Liver (tissue), 8 donors: ENCODE measurements at regions not wholly inside any gene's neighbourhood (a gene's known extent, or its start where the extent isn't known, plus 50 kb on each side); places are given as distances from the start of the nearest gene placed in this dataset.

Experiments
- DNase-seq: peaks from one replicate; pipeline ENCODE4 v3.0.0-alpha.2; 2017; ENCODE audit warnings: low spot score
- H3K27ac ChIP-seq, 2 donors: one replicate each; pipeline ENCODE4 v1.7.0; 2013; ENCODE audit warnings: inconsistent platforms in 2 of 2, low read length in 2 of 2, control low read depth in 1 of 2, low read depth in 1 of 2, mild to moderate bottlenecking in 1 of 2
- H3K27me3 ChIP-seq, 4 donors: one replicate each; pipeline versions ENCODE4 v1.6.1 to v1.7.0; 2013; ENCODE audit warnings: low read length in 3 of 4, inconsistent platforms in 1 of 4, mild to moderate bottlenecking in 1 of 4, moderate library complexity in 1 of 4; ENCODE audit not compliant: control insufficient read depth in 4 of 4, insufficient read depth in 4 of 4
- H3K36me3 ChIP-seq, 4 donors: one replicate each; pipeline versions ENCODE4 v1.6.1 to v1.7.0; 2013; ENCODE audit warnings: low read length in 3 of 4, mild to moderate bottlenecking in 3 of 4, low read depth in 1 of 4, moderate library complexity in 1 of 4; ENCODE audit not compliant: control insufficient read depth in 4 of 4, insufficient read depth in 3 of 4
- H3K4me1 ChIP-seq, 4 donors: one replicate each; pipeline versions ENCODE4 v1.6.1 to v1.7.0; 2013; ENCODE audit warnings: low read length in 3 of 4, mild to moderate bottlenecking in 3 of 4, moderate library complexity in 1 of 4; ENCODE audit not compliant: control insufficient read depth in 4 of 4, insufficient read depth in 4 of 4
- H3K4me3 ChIP-seq, 3 donors: one replicate each; pipeline versions ENCODE4 v1.6.1 to v1.7.0; 2013; ENCODE audit warnings: low read length in 3 of 3, control low read depth in 1 of 3, low read depth in 1 of 3, mild to moderate bottlenecking in 1 of 3
- H3K9ac ChIP-seq, 2 donors: one replicate each; pipeline ENCODE4 v1.7.0; 2013; ENCODE audit warnings: low read length in 2 of 2, mild to moderate bottlenecking in 2 of 2, moderate library complexity in 2 of 2, control low read depth in 1 of 2, low read depth in 1 of 2
- H3K9me3 ChIP-seq, 4 donors: one replicate each; pipeline versions ENCODE4 v1.6.1 to v1.7.0; 2013; ENCODE audit warnings: low read length in 3 of 4; ENCODE audit not compliant: control insufficient read depth in 4 of 4
- CTCF ChIP-seq: fragments of 150-350 bp; IDR thresholded peaks from 2 replicates; pipeline ENCODE4 v1.5.1; 2017; ENCODE audit warnings: improper control_type of control experiment, low read depth, low read length; ENCODE audit not compliant: missing input control
- EGR1 ChIP-seq, 2 donors: IDR thresholded peaks; 2 replicates each; pipeline ENCODE4 v1.6.1; 2016 to 2018; ENCODE audit warnings: antibody characterized with exemption in 2 of 2, low read depth in 2 of 2
- FOXA1 ChIP-seq: IDR thresholded peaks from 2 replicates; pipeline ENCODE4 v1.6.1; 2016; ENCODE audit warnings: antibody characterized with exemption
- FOXA2 ChIP-seq: IDR thresholded peaks from 2 replicates; pipeline ENCODE4 v1.6.1; 2016; ENCODE audit warnings: antibody characterized with exemption
- GABPA ChIP-seq, 2 donors: IDR thresholded peaks in 1 of 2; conservative IDR thresholded peaks in 1 of 2; 2 replicates each; pipeline ENCODE4 v1.6.1; 2016; ENCODE audit warnings: antibody characterized with exemption in 2 of 2, mild to moderate bottlenecking in 1 of 2, moderate library complexity in 1 of 2
- HNF4A ChIP-seq, 2 donors: conservative IDR thresholded peaks; 2 replicates each; pipeline ENCODE4 v1.6.1; 2016; ENCODE audit warnings: antibody characterized with exemption in 2 of 2, mild to moderate bottlenecking in 2 of 2
- HNF4G ChIP-seq: IDR thresholded peaks from 2 replicates; pipeline ENCODE4 v1.6.1; 2016; ENCODE audit warnings: antibody characterized with exemption
- JUND ChIP-seq, 2 donors: IDR thresholded peaks; 2 replicates each; pipeline ENCODE4 v1.6.1; 2016; ENCODE audit warnings: antibody characterized with exemption in 2 of 2
- MAX ChIP-seq: IDR thresholded peaks from 2 replicates; pipeline ENCODE4 v1.6.1; 2016; ENCODE audit warnings: antibody characterized with exemption
- RAD21 ChIP-seq, 2 donors: IDR thresholded peaks; 2 replicates each; pipeline ENCODE4 v1.6.1; 2016; ENCODE audit warnings: antibody characterized with exemption in 2 of 2, mild to moderate bottlenecking in 2 of 2
- RXRA ChIP-seq, 2 donors: IDR thresholded peaks; 2 replicates each; pipeline ENCODE4 v1.6.1; 2017 to 2018; ENCODE audit warnings: antibody characterized with exemption in 2 of 2, mild to moderate bottlenecking in 1 of 2
- SP1 ChIP-seq: IDR thresholded peaks from 2 replicates; pipeline ENCODE4 v1.6.1; 2018; ENCODE audit warnings: antibody characterized with exemption, mild to moderate bottlenecking
- TAF1 ChIP-seq: conservative IDR thresholded peaks from 2 replicates; pipeline ENCODE4 v1.6.1; 2016; ENCODE audit warnings: antibody characterized with exemption, mild to moderate bottlenecking
- YY1 ChIP-seq: IDR thresholded peaks from 2 replicates; pipeline ENCODE4 v1.6.1; 2016; ENCODE audit warnings: antibody characterized with exemption, mild to moderate bottlenecking
- ZBTB33 ChIP-seq: IDR thresholded peaks from 2 replicates; pipeline ENCODE4 v1.6.1; 2016; ENCODE audit warnings: antibody characterized with exemption
- WGBS: extraction: QIAGEN DNeasy Blood & Tissue Kit; methylation state at CpG from one replicate; pipeline ENCODE4 v1.1.7; 2013; 5-methylcytosine and 5-hydroxymethylcytosine counted together
- TF ChIP-seq, protein P1 (sequence below): IDR thresholded peaks from 2 replicates; pipeline ENCODE4 v1.6.1; 2016; ENCODE audit warnings: antibody characterized with exemption, mild to moderate bottlenecking
- donor health status: healthy.
- donor health status: healthy.
- donor health status: healthy.
- donor health status: healthy.
- donor health status: healthy.

DNA sequence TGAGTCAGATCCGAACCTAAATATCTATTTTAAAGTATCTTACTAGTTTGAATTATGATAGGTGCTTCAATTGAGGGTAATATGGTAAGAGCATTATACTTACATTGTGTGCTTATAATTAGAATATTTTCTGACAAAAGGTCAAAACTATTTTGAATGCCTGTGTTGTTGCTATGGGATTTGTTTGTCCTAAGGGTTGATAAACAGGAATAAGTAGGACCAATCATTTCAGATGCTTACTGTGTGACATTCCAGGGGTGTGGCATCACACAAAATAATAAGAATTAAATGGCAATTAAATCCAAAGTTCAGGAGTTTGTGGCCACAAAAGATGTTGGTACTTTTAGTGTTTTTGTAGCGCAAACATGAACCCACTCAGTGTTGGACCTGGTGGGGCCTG is 256.2 kb upstream of the DDHD1 start:
- Histone ChIP-seq H3K9me3 (no peaks in the 10 kb centered on the region), H3K9ac (no peak overlapping the region), H3K36me3 (no peaks in the 10 kb centered on the region), H3K27ac (no peak overlapping the region), H3K4me1 (no peaks in the 10 kb centered on the region), H3K4me3 (no peak overlapping the region), H3K27me3 (no peaks in the 10 kb centered on the region)
- no peak for DNase-seq
- WGBS = 86% methylated on average over 2 of the region's 2 CpGs
- no peak for TF ChIP-seq FOXA2
- no peak for TF ChIP-seq RXRA (IDR thresholded peaks at IDR 0.05)
- TF ChIP-seq SP1 = no peak
- no peak for TF ChIP-seq HNF4A (conservative IDR thresholded peaks at IDR 0.05)
- no peak for TF ChIP-seq ZBTB33
- no peak for TF ChIP-seq JUND (IDR thresholded peaks at IDR 0.05)
- TF ChIP-seq GABPA (IDR thresholded peaks at IDR 0.05 in 1 of 2, conservative IDR thresholded peaks at IDR 0.05 in 1 of 2) = no peak
- TF ChIP-seq TAF1 = no peak
- no peak for TF ChIP-seq MAX
- no peak for TF ChIP-seq YY1
- TF ChIP-seq, protein P1, sequence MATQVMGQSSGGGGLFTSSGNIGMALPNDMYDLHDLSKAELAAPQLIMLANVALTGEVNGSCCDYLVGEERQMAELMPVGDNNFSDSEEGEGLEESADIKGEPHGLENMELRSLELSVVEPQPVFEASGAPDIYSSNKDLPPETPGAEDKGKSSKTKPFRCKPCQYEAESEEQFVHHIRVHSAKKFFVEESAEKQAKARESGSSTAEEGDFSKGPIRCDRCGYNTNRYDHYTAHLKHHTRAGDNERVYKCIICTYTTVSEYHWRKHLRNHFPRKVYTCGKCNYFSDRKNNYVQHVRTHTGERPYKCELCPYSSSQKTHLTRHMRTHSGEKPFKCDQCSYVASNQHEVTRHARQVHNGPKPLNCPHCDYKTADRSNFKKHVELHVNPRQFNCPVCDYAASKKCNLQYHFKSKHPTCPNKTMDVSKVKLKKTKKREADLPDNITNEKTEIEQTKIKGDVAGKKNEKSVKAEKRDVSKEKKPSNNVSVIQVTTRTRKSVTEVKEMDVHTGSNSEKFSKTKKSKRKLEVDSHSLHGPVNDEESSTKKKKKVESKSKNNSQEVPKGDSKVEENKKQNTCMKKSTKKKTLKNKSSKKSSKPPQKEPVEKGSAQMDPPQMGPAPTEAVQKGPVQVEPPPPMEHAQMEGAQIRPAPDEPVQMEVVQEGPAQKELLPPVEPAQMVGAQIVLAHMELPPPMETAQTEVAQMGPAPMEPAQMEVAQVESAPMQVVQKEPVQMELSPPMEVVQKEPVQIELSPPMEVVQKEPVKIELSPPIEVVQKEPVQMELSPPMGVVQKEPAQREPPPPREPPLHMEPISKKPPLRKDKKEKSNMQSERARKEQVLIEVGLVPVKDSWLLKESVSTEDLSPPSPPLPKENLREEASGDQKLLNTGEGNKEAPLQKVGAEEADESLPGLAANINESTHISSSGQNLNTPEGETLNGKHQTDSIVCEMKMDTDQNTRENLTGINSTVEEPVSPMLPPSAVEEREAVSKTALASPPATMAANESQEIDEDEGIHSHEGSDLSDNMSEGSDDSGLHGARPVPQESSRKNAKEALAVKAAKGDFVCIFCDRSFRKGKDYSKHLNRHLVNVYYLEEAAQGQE = no peak
- no peak for TF ChIP-seq CTCF
- no peak for TF ChIP-seq FOXA1
- TF ChIP-seq EGR1 (IDR thresholded peaks at IDR 0.05; ENCODE audit: low read depth in 2 of 2) = no peak

DNA sequence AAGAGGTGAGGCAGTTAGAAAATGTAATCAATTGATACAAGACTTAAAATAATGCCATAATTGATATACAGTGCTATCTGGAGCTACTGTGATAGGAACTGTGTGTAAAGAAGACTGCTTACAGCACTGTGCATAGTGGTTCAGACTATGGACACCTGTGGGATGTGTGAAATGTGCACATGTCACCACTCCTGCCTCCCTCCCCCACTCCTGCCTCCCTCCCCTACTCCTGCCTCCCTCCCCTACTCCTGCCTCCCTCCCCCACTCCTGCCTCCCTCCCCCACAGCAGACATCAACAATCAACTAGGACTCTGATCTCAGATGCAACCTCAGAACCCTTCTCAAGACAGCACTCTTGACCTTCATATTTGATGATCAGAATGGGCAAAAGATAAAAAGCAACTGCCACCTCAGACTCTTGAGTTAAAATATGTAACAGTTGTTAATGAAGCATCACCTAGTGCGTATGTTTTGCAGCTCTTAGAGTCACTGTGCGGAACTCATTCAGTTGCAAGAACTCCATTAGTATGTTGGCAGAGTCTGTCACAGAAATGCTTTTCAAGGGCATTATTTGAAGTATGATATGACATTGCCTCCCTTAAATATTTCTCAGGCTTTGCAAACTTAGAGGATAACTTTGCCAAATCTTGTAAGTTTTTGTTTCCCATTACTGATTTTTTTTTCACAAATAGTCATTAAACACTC is 255.2 kb upstream of the DDHD1 start:
- TF ChIP-seq CTCF (no peak), RAD21 (IDR thresholded peaks at IDR 0.05) (no peak), HNF4G (no peak), FOXA2 (no peak), HNF4A (conservative IDR thresholded peaks at IDR 0.05) (no peak), FOXA1 (no peak), EGR1 (IDR thresholded peaks at IDR 0.05; ENCODE audit: low read depth in 2 of 2) (no peak)
- H3K27me3 ChIP-seq = no peaks in the 10 kb centered on the region
- no peaks in the 10 kb centered on the region for H3K36me3 ChIP-seq
- H3K4me1 ChIP-seq = no peaks in the 10 kb centered on the region
- no peak overlapping the region for H3K27ac ChIP-seq
- H3K9ac ChIP-seq = no peak overlapping the region
- H3K4me3 ChIP-seq = no peak overlapping the region
- H3K9me3 ChIP-seq = no peaks in the 10 kb centered on the region
- no peak for DNase-seq
- 95% methylated on average over 2 of the region's 2 CpGs for WGBS
